ENCODE measurements at regions not wholly inside any gene's neighbourhood (a gene's known extent, or its start where the extent isn't known, plus 50 kb on each side); places are given as distances from the start of the nearest gene placed in this dataset.
"Not testable (repeated sequence)": the region's sequence is repeated elsewhere in the genome, so short reads cannot be mapped to it uniquely, and the experiment has no call there.

- H3K4me3 ChIP-seq (ENCODE audit: low read length in 2 of 2); intact Hi-C loops (cut with DNase I); H3K9me3 ChIP-seq (ENCODE audit: control insufficient read depth, low read length); H3K27me3 ChIP-seq (ENCODE audit: control insufficient read depth in 1 of 2, insufficient read depth in 2 of 2, low read length in 1 of 2); ATAC-seq (ENCODE audit: low FRiP score); H3K4me1 ChIP-seq (ENCODE audit: control insufficient read depth in 1 of 2, insufficient read depth in 2 of 2, low read length in 2 of 2); H3K27ac ChIP-seq (ENCODE audit: low read depth in 1 of 2, low read length in 2 of 2); H3K36me3 ChIP-seq (ENCODE audit: control insufficient read depth in 1 of 2, insufficient read depth in 2 of 2, low read length in 1 of 2): not testable (repeated sequence)
- 85 to 90% methylated on average over 3 to 4 of the region's 5 CpGs for WGBS, 2 donors
- DNase-seq, result peak in 1 of 2 donors; percentile 2
Observed at GRCh38 chr9:62526306-62526705, 1336.5 kb downstream of the SPATA31A7 start.

GRCh38 chr9:62532162-62532776 is 1342.4 kb downstream of the SPATA31A7 start:
- ATAC-seq (ENCODE audit: low FRiP score); DNase-seq; H3K27ac ChIP-seq (ENCODE audit: low read depth in 1 of 2, low read length in 2 of 2); intact Hi-C loops (cut with DNase I); H3K27me3 ChIP-seq (ENCODE audit: control insufficient read depth in 1 of 2, insufficient read depth in 2 of 2, low read length in 1 of 2); H3K4me1 ChIP-seq (ENCODE audit: control insufficient read depth in 1 of 2, insufficient read depth in 2 of 2, low read length in 2 of 2); H3K9me3 ChIP-seq (ENCODE audit: control insufficient read depth, low read length); H3K4me3 ChIP-seq (ENCODE audit: low read length in 2 of 2); H3K36me3 ChIP-seq (ENCODE audit: control insufficient read depth in 1 of 2, insufficient read depth in 2 of 2, low read length in 1 of 2): not testable (repeated sequence)
- WGBS, 2 donors, result 5 to 6% methylated on average over 2 to 17 of the region's 34 CpGs

GRCh38 chr9:62532777-62533173 is 1342.9 kb downstream of the SPATA31A7 start:
- ATAC-seq (ENCODE audit: low FRiP score); H3K4me1 ChIP-seq (ENCODE audit: control insufficient read depth in 1 of 2, insufficient read depth in 2 of 2, low read length in 2 of 2); H3K9me3 ChIP-seq (ENCODE audit: control insufficient read depth, low read length); intact Hi-C loops (cut with DNase I); H3K27ac ChIP-seq (ENCODE audit: low read depth in 1 of 2, low read length in 2 of 2); H3K36me3 ChIP-seq (ENCODE audit: control insufficient read depth in 1 of 2, insufficient read depth in 2 of 2, low read length in 1 of 2); H3K27me3 ChIP-seq (ENCODE audit: control insufficient read depth in 1 of 2, insufficient read depth in 2 of 2, low read length in 1 of 2); H3K4me3 ChIP-seq (ENCODE audit: low read length in 2 of 2): not testable (repeated sequence)
- 2% methylated on average over 9 of the region's 16 CpGs; no CpG with 5 or more reads in 1 of the 2 donors for WGBS, 2 donors
- DNase-seq, result peak in 1 of 2 donors; percentile 18

GRCh38 chr9:62550539-62550938 is 1360.7 kb downstream of the SPATA31A7 start:
- intact Hi-C loops (cut with DNase I); H3K27me3 ChIP-seq (ENCODE audit: control insufficient read depth in 1 of 2, insufficient read depth in 2 of 2, low read length in 1 of 2); H3K9me3 ChIP-seq (ENCODE audit: control insufficient read depth, low read length); H3K4me1 ChIP-seq (ENCODE audit: control insufficient read depth in 1 of 2, insufficient read depth in 2 of 2, low read length in 2 of 2); ATAC-seq (ENCODE audit: low FRiP score); H3K4me3 ChIP-seq (ENCODE audit: low read length in 2 of 2); H3K36me3 ChIP-seq (ENCODE audit: control insufficient read depth in 1 of 2, insufficient read depth in 2 of 2, low read length in 1 of 2); H3K27ac ChIP-seq (ENCODE audit: low read depth in 1 of 2, low read length in 2 of 2): not testable (repeated sequence)
- WGBS, 2 donors, result 0 to 8% methylated on average over 7 to 19 of the region's 26 CpGs
- DNase-seq, result peak in 1 of 2 donors; percentile 2

- H3K36me3 ChIP-seq (ENCODE audit: control insufficient read depth in 1 of 2, insufficient read depth in 2 of 2, low read length in 1 of 2); DNase-seq; H3K4me3 ChIP-seq (ENCODE audit: low read length in 2 of 2); ATAC-seq (ENCODE audit: low FRiP score); H3K27me3 ChIP-seq (ENCODE audit: control insufficient read depth in 1 of 2, insufficient read depth in 2 of 2, low read length in 1 of 2); H3K4me1 ChIP-seq (ENCODE audit: control insufficient read depth in 1 of 2, insufficient read depth in 2 of 2, low read length in 2 of 2); H3K9me3 ChIP-seq (ENCODE audit: control insufficient read depth, low read length); intact Hi-C loops (cut with DNase I); H3K27ac ChIP-seq (ENCODE audit: low read depth in 1 of 2, low read length in 2 of 2): not testable (repeated sequence)
- WGBS, 2 donors, result 74 to 78% methylated on average over 3 of the region's 8 CpGs
Observed at GRCh38 chr9:62560603-62561002, 1370.8 kb downstream of the SPATA31A7 start.

- H3K36me3 ChIP-seq (ENCODE audit: control insufficient read depth in 1 of 2, insufficient read depth in 2 of 2, low read length in 1 of 2); DNase-seq; H3K27me3 ChIP-seq (ENCODE audit: control insufficient read depth in 1 of 2, insufficient read depth in 2 of 2, low read length in 1 of 2); H3K4me3 ChIP-seq (ENCODE audit: low read length in 2 of 2); H3K27ac ChIP-seq (ENCODE audit: low read depth in 1 of 2, low read length in 2 of 2); H3K4me1 ChIP-seq (ENCODE audit: control insufficient read depth in 1 of 2, insufficient read depth in 2 of 2, low read length in 2 of 2); intact Hi-C loops (cut with DNase I); H3K9me3 ChIP-seq (ENCODE audit: control insufficient read depth, low read length); ATAC-seq (ENCODE audit: low FRiP score): not testable (repeated sequence)
- WGBS, 2 donors, result 58 to 61% methylated on average over 1 to 2 of the region's 3 CpGs
Observed at GRCh38 chr9:62565132-62565531, 1375.3 kb downstream of the SPATA31A7 start.

- ATAC-seq (ENCODE audit: low FRiP score); H3K27me3 ChIP-seq (ENCODE audit: control insufficient read depth in 1 of 2, insufficient read depth in 2 of 2, low read length in 1 of 2); intact Hi-C loops (cut with DNase I); DNase-seq; H3K9me3 ChIP-seq (ENCODE audit: control insufficient read depth, low read length); H3K27ac ChIP-seq (ENCODE audit: low read depth in 1 of 2, low read length in 2 of 2); H3K36me3 ChIP-seq (ENCODE audit: control insufficient read depth in 1 of 2, insufficient read depth in 2 of 2, low read length in 1 of 2); H3K4me3 ChIP-seq (ENCODE audit: low read length in 2 of 2); H3K4me1 ChIP-seq (ENCODE audit: control insufficient read depth in 1 of 2, insufficient read depth in 2 of 2, low read length in 2 of 2): not testable (repeated sequence)
- no CpG with 5 or more reads among the region's 4 CpGs for WGBS, 2 donors
Observed at GRCh38 chr9:62566430-62566829, 1376.6 kb downstream of the SPATA31A7 start.

GRCh38 chr9:62597128-62597527 is 1407.3 kb downstream of the SPATA31A7 start:
- H3K36me3 ChIP-seq (ENCODE audit: control insufficient read depth in 1 of 2, insufficient read depth in 2 of 2, low read length in 1 of 2); H3K9me3 ChIP-seq (ENCODE audit: control insufficient read depth, low read length); H3K4me1 ChIP-seq (ENCODE audit: control insufficient read depth in 1 of 2, insufficient read depth in 2 of 2, low read length in 2 of 2); H3K27me3 ChIP-seq (ENCODE audit: control insufficient read depth in 1 of 2, insufficient read depth in 2 of 2, low read length in 1 of 2); intact Hi-C loops (cut with DNase I); ATAC-seq (ENCODE audit: low FRiP score); DNase-seq; H3K4me3 ChIP-seq (ENCODE audit: low read length in 2 of 2); H3K27ac ChIP-seq (ENCODE audit: low read depth in 1 of 2, low read length in 2 of 2): not testable (repeated sequence)
- 41% methylated on average over 5 of the region's 16 CpGs; no CpG with 5 or more reads in 1 of the 2 donors for WGBS, 2 donors

All from aorta (tissue), 5 donors.